ENCODE measurements at regions not wholly inside any gene's neighbourhood (a gene's known extent, or its start where the extent isn't known, plus 50 kb on each side); places are given as distances from the start of the nearest gene placed in this dataset.

- H3K27me3 ChIP-seq (ENCODE audit: insufficient read depth, poor library complexity, severe bottlenecking): no peaks in the 10 kb centered on the region
- no peaks in the 10 kb centered on the region for H3K36me3 ChIP-seq (ENCODE audit: low read depth)
- H3K4me3 ChIP-seq (ENCODE audit: severe bottlenecking): no peak overlapping the region
- no peaks in the 10 kb centered on the region for H3K4me1 ChIP-seq (ENCODE audit: insufficient read depth, poor library complexity, severe bottlenecking)
- no peaks in the 10 kb centered on the region for H3K9me3 ChIP-seq (ENCODE audit: severe bottlenecking)
- ATAC-seq (ENCODE audit: low read depth) (no peak), DNase-seq (ENCODE audit: low spot score) (no peak)
- H3K27ac ChIP-seq (ENCODE audit: poor library complexity, severe bottlenecking): no peak overlapping the region
- no peak for TF ChIP-seq CTCF (IDR thresholded peaks at IDR 0.05; ENCODE audit: poor library complexity, severe bottlenecking)
Observed at GRCh38 chr9:85884256-85884655, 56.7 kb upstream of the NAA35 start.

- no peak for DNase-seq (ENCODE audit: low spot score)
- Histone ChIP-seq H3K9me3 (ENCODE audit: severe bottlenecking) (no peaks in the 10 kb centered on the region), H3K36me3 (ENCODE audit: low read depth) (no peaks in the 10 kb centered on the region), H3K27ac (ENCODE audit: poor library complexity, severe bottlenecking) (no peak overlapping the region), H3K27me3 (ENCODE audit: insufficient read depth, poor library complexity, severe bottlenecking) (no peaks in the 10 kb centered on the region), H3K4me3 (ENCODE audit: severe bottlenecking) (no peak overlapping the region), H3K4me1 (ENCODE audit: insufficient read depth, poor library complexity, severe bottlenecking) (no peaks in the 10 kb centered on the region)
- ATAC-seq (ENCODE audit: low read depth): no peak
- no peak for TF ChIP-seq CTCF (IDR thresholded peaks at IDR 0.05; ENCODE audit: poor library complexity, severe bottlenecking)
Observed at GRCh38 chr9:85890962-85891361, 50.0 kb upstream of the NAA35 start.
